ENCODE measurements at regions not wholly inside any gene's neighbourhood (a gene's known extent, or its start where the extent isn't known, plus 50 kb on each side); places are given as distances from the start of the nearest gene placed in this dataset.

DNA sequence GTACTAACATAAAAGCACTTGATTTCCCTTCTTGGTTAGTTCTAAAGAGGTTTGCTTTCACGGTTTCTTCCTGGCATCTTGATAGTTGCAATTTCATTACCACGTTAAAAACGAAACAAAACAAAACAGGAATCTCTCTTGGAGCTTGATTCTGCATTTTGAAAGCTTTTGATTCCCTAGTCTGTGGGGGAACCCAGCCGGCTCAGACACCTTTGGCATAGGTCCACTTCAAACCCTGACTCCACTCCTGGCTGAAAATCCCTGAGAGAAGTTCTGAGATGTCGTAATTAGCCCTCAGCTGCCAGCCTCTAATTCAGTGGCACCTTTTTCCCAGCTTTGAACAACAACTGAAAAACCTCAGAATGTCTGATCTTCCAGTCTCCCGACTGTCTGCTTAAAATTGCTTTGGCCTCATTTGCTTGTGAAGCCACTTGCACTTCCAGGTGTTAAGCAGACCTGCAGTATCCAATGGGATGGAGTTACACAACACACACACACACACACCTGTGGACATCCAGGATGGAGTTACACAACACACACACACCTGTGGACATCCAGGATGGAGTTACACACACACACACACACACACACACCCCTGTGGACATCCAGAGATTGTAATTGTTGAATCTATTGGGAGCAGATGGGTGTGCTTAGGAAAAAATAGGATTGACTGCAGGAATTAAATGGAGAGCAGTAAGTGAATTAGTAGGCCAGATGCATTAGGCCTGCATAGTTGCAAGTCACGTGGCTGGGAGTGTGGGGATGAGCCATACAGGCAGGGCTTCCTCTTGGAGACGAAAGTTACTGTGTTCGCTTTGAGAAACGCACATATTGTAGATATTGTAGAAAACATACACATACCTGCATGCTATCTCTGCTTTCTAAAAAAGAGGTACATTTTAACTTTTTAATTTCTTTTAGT is 285.6 kb upstream of the FMN2 start:
- Mint-ChIP-seq H3K27ac (no peak overlapping the region), H3K27me3 (ENCODE audit: low read depth) (no peaks in the 10 kb centered on the region), H3K4me3 (no peak overlapping the region), H3K4me1 (ENCODE audit: low read depth) (peaks cover 2% of the 10 kb centered on the region), H3K36me3 (ENCODE audit: low read depth) (no peaks in the 10 kb centered on the region), H3K9me3 (no peaks in the 10 kb centered on the region)

DNA sequence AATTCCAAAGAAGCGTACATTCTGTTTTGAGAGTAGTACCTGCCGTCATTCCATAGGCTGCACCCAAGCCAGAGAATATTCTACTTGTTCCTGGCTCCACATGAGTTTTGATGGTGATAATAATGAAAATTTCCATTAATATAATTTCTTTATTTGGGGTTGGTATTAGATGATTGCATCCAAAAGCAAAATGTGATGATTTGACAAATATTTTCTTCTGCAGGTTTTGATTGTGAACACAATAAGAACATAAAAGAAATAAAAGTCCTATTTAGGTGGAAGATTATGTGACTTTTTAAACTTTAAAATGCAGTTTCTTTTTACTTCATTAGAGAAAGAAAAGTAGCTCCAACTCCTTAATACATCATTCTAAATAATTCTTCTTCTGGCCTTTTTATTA is 284.8 kb upstream of the FMN2 start:
- Mint-ChIP-seq H3K9me3 (no peaks in the 10 kb centered on the region), H3K27ac (no peak overlapping the region), H3K4me1 (ENCODE audit: low read depth) (peaks cover 7% of the 10 kb centered on the region), H3K27me3 (ENCODE audit: low read depth) (no peaks in the 10 kb centered on the region), H3K4me3 (no peak overlapping the region), H3K36me3 (ENCODE audit: low read depth) (no peaks in the 10 kb centered on the region)

GRCh38 chr1:239807361-239807760 is 284.3 kb upstream of the FMN2 start:
- Mint-ChIP-seq H3K27ac (no peak overlapping the region), H3K36me3 (ENCODE audit: low read depth) (no peaks in the 10 kb centered on the region), H3K27me3 (ENCODE audit: low read depth) (no peaks in the 10 kb centered on the region), H3K4me3 (no peak overlapping the region), H3K9me3 (no peaks in the 10 kb centered on the region), H3K4me1 (ENCODE audit: low read depth) (peaks cover 7% of the 10 kb centered on the region)

DNA sequence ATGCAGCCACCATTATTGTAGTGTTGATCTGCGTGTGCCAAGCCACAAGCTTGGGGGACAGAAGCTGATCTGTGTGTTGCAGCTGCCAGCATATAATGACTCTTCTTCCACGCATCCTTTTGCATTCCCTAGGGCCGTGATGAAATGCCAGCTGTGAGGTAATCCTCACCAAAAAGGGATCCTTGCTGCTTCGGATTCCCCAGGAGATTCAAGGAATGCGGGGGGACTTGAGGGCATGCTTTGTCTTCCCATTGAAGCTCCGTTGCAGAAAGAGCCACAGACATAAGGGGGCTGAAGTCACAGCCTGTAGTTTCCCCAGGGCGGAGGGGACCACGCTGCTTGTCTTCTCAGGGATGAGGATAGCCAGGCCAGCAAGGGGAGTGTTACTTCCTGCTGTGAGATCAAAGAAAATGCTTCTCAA is 281.6 kb upstream of the FMN2 start:
- Mint-ChIP-seq H3K9me3 (no peaks in the 10 kb centered on the region), H3K4me1 (ENCODE audit: low read depth) (peaks cover 14% of the 10 kb centered on the region), H3K36me3 (ENCODE audit: low read depth) (no peaks in the 10 kb centered on the region), H3K4me3 (no peak overlapping the region), H3K27me3 (ENCODE audit: low read depth) (no peaks in the 10 kb centered on the region), H3K27ac (no peak overlapping the region)

- H3K27me3 Mint-ChIP-seq (ENCODE audit: low read depth): no peaks in the 10 kb centered on the region
Observed at GRCh38 chr1:239811211-239811885, 280.3 kb upstream of the FMN2 start.

DNA sequence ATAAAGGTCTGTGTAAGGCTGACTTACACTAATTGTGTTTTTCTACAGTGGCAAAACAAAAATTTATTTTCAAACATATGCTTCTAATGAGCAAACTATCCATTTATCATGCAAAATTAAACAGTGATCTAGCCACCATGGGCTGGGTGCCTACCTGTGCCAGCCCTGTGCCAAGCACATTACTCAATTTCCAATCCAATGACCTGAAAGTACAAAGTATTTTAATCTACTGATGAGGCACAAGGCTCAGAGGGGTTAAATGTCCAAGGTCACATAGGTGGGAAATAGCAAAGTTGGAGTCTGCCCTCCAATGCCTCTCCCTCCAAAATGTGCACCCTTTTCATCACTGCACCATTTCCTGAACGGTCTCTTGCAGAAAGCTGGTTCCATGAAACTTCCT is 279.1 kb upstream of the FMN2 start:
- Mint-ChIP-seq H3K4me1 (ENCODE audit: low read depth) (peaks cover 15% of the 10 kb centered on the region), H3K36me3 (ENCODE audit: low read depth) (no peaks in the 10 kb centered on the region), H3K27ac (no peak overlapping the region), H3K4me3 (no peak overlapping the region), H3K27me3 (ENCODE audit: low read depth) (no peaks in the 10 kb centered on the region), H3K9me3 (no peaks in the 10 kb centered on the region)

More at GRCh38 chr1:239811211-239811885, 280.3 kb upstream of the FMN2 start:
- Mint-ChIP-seq H3K27ac (no peak overlapping the region), H3K4me1 (ENCODE audit: low read depth) (peaks cover 15% of the 10 kb centered on the region), H3K36me3 (ENCODE audit: low read depth) (no peaks in the 10 kb centered on the region), H3K9me3 (no peaks in the 10 kb centered on the region), H3K4me3 (no peak overlapping the region)

DNA sequence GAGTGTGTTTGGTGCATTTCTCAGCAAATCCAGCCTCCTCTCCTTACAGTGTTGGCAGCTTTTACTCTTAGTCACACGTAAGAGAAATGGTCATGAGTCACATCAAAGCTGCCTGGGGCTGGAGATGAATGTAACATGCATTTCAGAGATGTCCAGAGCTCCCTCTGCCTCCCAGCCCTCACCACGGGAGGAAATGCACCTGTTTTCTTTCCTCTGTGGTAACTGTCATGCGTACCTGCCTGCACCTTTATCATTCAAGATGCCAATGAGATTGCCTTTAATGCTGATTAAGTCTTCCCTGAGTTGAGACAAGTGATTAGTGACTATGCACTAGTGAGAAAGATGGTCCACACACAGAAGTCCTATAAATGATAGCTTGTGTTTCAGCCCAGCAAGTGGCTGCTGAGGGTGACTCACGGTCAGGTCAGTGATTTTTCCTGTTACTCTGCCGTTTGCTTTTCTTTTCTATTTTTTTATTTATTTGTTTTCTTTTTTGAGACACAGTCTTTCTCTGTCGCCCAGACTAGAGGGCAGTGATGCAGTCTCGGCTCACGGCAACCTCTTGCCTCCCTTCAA is 277.3 kb upstream of the FMN2 start:
- Mint-ChIP-seq H3K27ac (no peak overlapping the region), H3K4me1 (ENCODE audit: low read depth) (peaks cover 15% of the 10 kb centered on the region), H3K4me3 (no peak overlapping the region), H3K36me3 (ENCODE audit: low read depth) (no peaks in the 10 kb centered on the region), H3K9me3 (no peaks in the 10 kb centered on the region), H3K27me3 (ENCODE audit: low read depth) (no peaks in the 10 kb centered on the region)

DNA sequence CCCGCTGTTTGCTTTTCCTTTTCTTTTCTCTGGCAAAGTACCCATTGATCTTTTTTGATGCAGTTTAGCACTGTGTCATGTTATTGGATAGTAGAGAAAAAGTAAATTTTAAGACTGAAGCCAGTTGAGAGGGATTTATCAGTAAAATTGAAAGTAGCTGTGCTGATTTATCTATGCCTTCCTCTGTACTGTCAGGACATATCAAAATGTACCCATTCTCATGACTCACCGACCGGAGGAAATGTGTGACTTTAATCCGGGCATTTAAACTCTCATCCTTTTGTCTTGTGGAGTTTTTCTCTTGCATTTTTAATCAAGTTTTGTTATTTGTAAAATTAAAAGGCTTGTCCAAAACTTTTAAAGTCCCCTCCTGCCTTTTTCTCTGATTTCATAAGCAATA is 276.6 kb upstream of the FMN2 start:
- Mint-ChIP-seq H3K36me3 (ENCODE audit: low read depth) (no peaks in the 10 kb centered on the region), H3K27ac (no peak overlapping the region), H3K4me1 (ENCODE audit: low read depth) (peaks cover 15% of the 10 kb centered on the region), H3K4me3 (no peak overlapping the region), H3K9me3 (no peaks in the 10 kb centered on the region), H3K27me3 (ENCODE audit: low read depth) (no peaks in the 10 kb centered on the region)

- Mint-ChIP-seq H3K27ac (no peak overlapping the region), H3K9me3 (no peaks in the 10 kb centered on the region)
Observed at GRCh38 chr1:239816081-239816782, 275.5 kb upstream of the FMN2 start.

GRCh38 chr1:239817276-239817675 is 274.4 kb upstream of the FMN2 start:
- H3K36me3 Mint-ChIP-seq (ENCODE audit: low read depth): no peaks in the 10 kb centered on the region
- H3K27ac Mint-ChIP-seq: no peak overlapping the region
- H3K9me3 Mint-ChIP-seq: no peaks in the 10 kb centered on the region
- peaks cover 9% of the 10 kb centered on the region for H3K4me1 Mint-ChIP-seq (ENCODE audit: low read depth)
- H3K4me3 Mint-ChIP-seq: no peak overlapping the region
- H3K27me3 Mint-ChIP-seq (ENCODE audit: low read depth): no peaks in the 10 kb centered on the region

More at GRCh38 chr1:239816081-239816782, 275.5 kb upstream of the FMN2 start:
- no peak overlapping the region for H3K4me3 Mint-ChIP-seq
- no peaks in the 10 kb centered on the region for H3K27me3 Mint-ChIP-seq (ENCODE audit: low read depth)
- H3K36me3 Mint-ChIP-seq (ENCODE audit: low read depth): no peaks in the 10 kb centered on the region
- peaks cover 14% of the 10 kb centered on the region for H3K4me1 Mint-ChIP-seq (ENCODE audit: low read depth)

DNA sequence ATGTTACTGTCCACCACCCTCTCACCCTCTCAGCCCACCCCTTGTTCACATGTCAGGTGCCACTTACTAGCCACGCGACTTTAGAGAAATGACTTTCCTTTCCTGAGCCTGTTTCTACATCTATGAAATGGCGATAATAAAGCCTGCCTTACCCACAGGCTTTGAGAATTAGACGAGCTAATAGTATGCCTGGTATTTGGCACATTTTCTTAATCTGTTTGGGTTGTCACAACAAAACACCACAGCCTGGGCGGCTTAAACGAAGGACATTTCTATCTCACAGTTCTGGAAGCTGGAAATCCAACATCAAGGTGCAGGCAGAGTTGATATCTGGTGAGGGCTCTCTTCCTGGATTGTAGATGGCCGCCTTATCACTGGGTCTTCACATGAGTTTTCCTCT is 273.9 kb upstream of the FMN2 start:
- no peaks in the 10 kb centered on the region for H3K36me3 Mint-ChIP-seq (ENCODE audit: low read depth)
- H3K27me3 Mint-ChIP-seq (ENCODE audit: low read depth): no peaks in the 10 kb centered on the region
- H3K9me3 Mint-ChIP-seq: no peaks in the 10 kb centered on the region
- H3K27ac Mint-ChIP-seq: no peak overlapping the region
- H3K4me3 Mint-ChIP-seq: no peak overlapping the region
- peaks cover 9% of the 10 kb centered on the region for H3K4me1 Mint-ChIP-seq (ENCODE audit: low read depth)

DNA sequence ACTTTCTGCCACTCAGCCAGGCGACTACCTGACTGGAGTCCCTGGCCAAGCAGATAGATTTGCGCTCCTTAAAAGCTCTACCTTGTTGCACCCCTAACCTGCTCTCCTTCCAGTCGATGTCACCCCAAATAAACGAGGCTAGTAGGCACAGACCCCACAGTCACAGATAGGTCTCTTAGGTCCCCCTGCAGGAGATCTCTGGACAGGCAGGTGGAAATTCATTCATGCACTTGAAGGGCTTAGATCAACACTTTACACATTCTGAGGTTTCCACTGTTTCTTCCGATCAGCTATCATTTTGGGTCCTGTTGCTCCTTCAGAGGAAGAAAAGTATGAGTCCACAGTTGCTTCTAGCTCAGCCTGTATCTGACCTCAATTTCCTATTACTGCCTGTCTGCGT is 272.6 kb upstream of the FMN2 start:
- H3K4me1 Mint-ChIP-seq (ENCODE audit: low read depth): peaks cover 7% of the 10 kb centered on the region
- H3K27ac Mint-ChIP-seq: no peak overlapping the region
- H3K27me3 Mint-ChIP-seq (ENCODE audit: low read depth): no peaks in the 10 kb centered on the region
- H3K4me3 Mint-ChIP-seq: no peak overlapping the region
- H3K9me3 Mint-ChIP-seq: no peaks in the 10 kb centered on the region
- no peaks in the 10 kb centered on the region for H3K36me3 Mint-ChIP-seq (ENCODE audit: low read depth)

GRCh38 chr1:239819756-239820250 is 271.9 kb upstream of the FMN2 start:
- no peak overlapping the region for H3K4me3 Mint-ChIP-seq
- H3K4me1 Mint-ChIP-seq (ENCODE audit: low read depth): peaks cover 3% of the 10 kb centered on the region
- no peaks in the 10 kb centered on the region for H3K36me3 Mint-ChIP-seq (ENCODE audit: low read depth)
- H3K27ac Mint-ChIP-seq: no peak overlapping the region
- H3K27me3 Mint-ChIP-seq (ENCODE audit: low read depth): no peaks in the 10 kb centered on the region
- H3K9me3 Mint-ChIP-seq: no peaks in the 10 kb centered on the region

GRCh38 chr1:239823852-239824251 is 267.8 kb upstream of the FMN2 start:
- H3K9me3 Mint-ChIP-seq: no peaks in the 10 kb centered on the region
- no peaks in the 10 kb centered on the region for H3K4me1 Mint-ChIP-seq (ENCODE audit: low read depth)
- no peak overlapping the region for H3K4me3 Mint-ChIP-seq
- no peaks in the 10 kb centered on the region for H3K27me3 Mint-ChIP-seq (ENCODE audit: low read depth)
- H3K27ac Mint-ChIP-seq: no peak overlapping the region
- H3K36me3 Mint-ChIP-seq (ENCODE audit: low read depth): no peaks in the 10 kb centered on the region

All from T-helper 1 cell treated with Interleukin-12 subunit alpha and Interleukin-12 subunit beta and Interleukin-4 antibody, amounts not matched to agents 30 μg/mL and 1 μg/mL, for 36 hours (primary cell).